HG02884 (cell line): ENCODE measurements at regions not wholly inside any gene's neighbourhood (a gene's known extent, or its start where the extent isn't known, plus 50 kb on each side); places are given as distances from the start of the nearest gene placed in this dataset.
"Not testable (repeated sequence)": the region's sequence is repeated elsewhere in the genome, so short reads cannot be mapped to it uniquely, and the experiment has no call there.

Experiments
- ATAC-seq: cut with Tn5 transposase; IDR thresholded peaks from one replicate; pipeline ENCODE4 v1.9.1; 2021; ENCODE audit warnings: mild to moderate bottlenecking, moderate library complexity; ENCODE audit not compliant: unreplicated experiment

DNA sequence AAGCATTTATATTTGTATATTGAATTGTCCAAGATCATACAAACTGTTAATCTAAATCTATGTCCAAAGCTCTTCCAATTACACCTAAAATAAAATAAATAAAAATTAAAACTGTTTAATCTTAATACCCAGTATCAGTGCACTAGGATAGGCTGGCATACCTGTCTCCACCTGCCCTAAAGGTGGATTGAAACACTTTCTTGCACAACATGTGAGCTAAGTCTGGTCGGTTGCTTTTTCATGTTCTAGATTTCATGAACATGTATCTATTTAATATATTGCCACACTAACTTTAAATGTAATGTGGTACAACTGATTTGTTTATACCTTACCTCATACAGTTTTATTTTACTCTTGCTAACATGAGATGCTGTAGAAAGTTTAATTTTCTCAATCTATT, 193.0 kb downstream of the VGLL3 start:
- ATAC-seq: no peak

DNA sequence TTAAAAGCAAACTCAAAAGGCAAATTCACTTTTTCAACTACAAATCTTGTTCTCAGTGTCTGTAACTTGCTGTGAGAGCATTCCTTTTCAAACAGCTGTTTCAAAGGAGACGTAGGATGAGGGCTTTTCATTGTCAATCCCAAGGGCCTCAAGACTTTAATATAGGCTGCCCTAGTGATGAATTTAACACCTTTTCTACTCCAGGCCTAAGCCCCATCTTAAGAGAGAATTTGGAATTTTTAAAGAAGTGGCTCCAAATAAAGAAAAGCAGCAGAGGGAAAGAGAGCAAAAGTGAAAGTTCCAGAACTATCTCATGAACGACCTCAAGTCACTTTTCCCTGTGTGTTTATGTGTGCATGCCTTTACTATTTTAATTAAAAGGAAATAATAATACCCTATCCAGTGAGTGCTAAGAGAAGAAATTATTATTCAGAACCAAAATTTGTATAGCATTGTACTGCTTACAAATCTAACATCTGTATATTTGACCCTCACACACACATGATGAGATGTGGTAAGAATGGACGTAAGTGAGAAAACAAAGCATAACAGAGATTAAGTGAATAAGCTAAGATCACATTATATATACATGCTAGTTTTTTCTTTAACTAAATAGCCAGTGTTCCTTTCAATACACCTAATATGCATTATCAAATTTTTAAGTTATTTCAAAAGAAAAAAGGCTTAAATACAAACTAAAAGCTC, 196.4 kb downstream of the VGLL3 start:
- no peak for ATAC-seq

DNA sequence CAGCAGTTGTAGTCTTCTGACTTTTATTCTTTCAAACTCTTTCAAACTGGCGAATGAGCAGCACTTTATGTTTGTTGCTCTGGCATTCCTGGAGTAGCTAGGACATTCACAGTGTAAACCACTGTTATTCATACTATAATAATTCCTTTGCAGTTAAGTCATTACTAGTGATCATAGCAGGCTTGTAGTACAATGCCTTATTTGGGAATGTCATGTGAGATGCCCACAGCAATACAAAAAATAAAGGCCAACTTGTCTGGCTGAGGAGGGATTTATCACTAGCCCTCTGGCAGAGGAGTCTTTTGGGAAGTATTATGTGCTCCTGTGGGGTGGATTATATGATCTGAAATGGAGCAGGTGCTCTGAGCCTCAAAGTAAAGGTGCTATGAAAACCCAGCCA, 197.2 kb downstream of the VGLL3 start:
- ATAC-seq: no peak

DNA sequence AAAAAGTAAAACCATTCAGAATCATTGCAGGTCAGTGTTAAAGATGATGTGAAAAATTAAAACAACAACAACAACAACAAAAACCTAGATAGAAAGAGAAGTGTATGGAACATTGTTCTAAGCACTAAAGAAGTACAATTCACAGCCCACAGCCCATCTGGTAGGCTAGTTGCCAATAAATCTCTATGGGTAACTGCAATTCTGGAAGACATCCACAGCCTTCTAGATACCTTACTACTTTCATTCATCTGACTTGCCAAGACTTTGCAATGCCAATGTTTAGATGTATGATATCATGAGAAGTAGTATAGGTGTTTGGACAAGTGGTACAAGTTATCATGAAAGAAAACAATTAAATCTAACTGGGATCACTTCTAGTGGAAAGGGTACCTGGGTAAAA, 198.6 kb downstream of the VGLL3 start:
- ATAC-seq: no peak

DNA sequence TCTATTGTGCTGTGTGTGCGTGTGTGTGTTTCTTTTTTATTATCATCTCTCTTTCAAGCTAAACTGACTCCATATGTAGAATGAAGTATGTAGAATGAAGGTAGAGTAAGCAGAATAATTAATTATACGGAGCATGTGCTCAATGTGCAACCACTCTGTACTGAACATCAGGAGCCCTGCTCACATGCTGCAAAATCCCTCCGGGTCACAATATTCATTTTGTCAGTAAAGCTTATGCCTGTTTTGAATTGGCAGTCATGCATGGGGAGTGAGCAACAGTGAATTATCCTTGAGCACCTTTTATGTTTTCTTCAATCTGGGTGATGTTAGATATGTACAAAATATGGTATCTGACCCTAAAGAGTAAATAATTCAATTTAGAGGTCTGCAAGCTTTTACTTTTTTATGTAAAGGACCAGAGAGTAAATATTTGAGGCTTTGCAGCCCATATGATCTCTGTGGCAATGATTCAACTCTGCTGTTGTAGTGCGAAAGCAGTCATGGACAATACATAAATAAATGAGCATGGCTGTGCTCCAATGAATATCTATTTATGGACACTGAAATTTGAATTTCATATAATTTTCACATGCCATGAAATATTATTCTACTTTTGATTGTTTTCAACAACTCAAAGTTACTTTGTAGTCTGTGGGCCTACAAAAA, 199.9 kb downstream of the VGLL3 start:
- ATAC-seq: no peak

DNA sequence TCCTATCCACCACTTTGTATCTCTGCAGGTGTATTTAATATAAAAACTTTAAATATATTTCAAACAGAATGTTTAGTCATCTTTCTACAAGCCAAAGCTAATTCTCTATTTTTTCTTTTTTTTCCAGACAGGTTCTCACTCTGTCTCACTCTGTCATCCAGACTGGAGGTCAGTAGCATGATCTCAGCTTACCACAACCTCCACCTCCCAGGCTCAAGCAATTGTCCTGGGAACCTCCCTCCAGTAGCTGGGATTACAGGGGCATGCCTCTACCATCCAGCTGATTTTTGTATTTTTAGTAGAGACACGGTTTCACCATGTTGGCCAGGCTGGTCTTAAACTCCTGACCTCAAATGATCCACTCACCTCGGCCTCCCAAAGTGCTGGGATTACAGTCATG, 202.6 kb downstream of the VGLL3 start:
- no peak for ATAC-seq

DNA sequence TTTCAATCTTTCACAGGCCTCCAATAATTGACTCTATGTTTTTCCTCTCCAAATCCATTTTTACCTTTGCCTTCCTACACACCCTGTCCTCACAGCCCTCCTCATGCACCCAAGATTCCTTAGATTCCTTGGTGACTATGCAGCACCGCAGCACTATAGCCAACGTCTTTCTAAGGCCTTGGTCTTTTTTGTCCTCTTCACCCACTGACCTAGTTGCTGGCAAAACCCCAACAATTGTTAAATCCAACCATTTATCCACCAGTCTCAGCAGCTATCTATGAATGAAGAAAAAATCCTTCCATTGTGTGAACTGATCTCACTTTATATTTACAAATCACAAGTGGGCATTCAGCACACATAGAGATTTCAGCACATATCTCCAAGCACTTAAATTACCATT, 203.9 kb downstream of the VGLL3 start:
- ATAC-seq: no peak

DNA sequence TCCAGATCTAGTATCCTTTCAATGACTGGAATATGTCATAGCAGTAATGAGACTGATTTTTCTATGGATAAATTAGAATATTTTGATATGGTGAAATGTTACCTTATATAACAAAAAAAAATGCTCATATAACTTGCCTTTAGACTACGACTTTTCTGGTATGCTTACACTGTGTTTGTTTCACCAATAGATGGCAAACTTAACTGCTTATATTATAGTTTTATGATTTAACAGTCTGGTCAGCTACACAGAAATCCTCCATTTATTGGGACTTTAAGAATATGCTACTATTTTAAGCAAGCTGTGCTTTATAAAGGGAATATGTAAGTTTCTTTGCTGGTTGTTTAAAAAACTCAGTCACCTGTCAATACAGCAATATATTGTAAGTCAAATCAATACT, 205.6 kb downstream of the VGLL3 start:
- no peak for ATAC-seq

DNA sequence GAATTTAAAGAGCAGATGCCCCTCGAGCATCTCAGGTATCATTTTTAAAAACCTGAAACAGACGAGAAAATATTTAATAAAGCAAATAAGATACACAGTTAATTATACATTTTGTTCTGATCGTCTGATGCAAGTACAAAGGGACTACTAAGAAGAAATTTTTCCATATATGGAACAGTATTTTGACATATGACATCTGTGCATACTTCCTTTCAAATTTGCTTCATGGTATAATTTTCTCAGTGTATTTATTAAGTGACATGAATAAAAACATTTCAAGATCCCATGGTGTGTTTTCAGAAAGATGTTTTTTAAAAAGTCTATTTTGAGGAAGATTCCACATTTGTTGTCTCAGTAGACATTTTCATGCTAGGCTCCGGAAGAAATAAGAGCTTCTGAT, 208.1 kb downstream of the VGLL3 start:
- ATAC-seq: no peak

DNA sequence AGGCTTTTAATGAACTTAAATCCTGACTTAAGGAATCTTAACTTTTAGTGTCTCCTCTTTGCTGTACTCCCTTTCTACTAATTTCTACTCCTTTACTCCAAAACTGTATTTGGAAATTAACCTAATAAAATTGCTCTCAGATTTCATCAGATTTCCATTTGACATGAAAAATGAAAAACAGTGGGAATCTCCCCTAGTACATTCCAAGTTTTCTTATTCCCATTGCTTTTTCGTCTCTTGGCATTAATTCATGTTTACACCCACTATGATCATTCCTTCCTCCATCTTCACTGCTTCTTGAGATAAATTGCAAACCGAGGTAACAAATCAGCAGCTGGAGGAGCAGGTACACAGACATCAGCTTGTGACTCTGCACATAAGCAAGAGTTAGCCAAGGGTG, 208.7 kb downstream of the VGLL3 start:
- ATAC-seq: no peak

DNA sequence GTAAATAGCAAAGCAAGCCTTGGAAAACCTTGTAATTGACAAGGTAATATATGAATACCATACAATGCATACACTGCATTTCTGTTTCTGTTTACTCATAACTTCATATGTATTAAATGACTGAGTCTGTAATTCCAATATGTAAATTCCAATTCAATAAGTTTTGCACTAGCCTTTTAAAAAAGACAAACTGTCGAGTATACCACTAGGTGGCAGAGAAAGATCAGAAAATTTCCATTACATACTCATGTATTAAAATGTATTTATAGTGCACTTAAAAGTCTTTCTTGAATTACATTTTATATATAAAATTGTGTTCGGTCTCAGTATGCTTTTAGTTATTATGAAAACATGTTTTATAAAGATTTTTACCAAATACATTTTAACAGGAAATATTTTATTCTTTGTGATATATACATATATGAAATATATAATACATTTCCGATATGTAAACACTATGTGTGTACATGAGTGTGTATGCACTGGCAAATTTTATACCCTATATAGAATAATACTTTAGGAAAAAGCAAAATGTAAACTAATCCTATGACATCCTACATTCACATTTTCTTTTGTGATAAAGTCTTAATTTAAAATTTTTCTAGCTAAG, 216.8 kb downstream of the VGLL3 start:
- ATAC-seq: peak; percentile 54

DNA sequence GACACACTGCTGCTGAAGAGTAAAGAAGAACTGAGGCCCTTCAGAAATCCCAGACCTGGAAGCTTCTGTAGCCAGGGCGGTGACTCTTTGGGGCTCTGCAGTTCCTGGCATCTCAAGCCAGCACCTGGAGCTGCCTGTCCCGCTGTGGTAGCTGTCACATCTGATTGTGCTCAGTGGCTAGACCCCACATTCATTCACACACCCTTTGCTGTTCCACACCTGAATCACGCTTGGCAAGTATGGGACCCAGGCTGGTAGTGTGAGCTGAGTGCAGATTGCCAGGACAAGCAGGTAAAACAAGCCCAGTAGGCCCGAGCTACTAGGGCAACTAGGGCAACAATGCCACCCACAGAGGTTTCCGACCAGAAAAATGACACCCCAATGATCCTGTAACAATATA, 218.2 kb downstream of the VGLL3 start:
- no peak for ATAC-seq

DNA sequence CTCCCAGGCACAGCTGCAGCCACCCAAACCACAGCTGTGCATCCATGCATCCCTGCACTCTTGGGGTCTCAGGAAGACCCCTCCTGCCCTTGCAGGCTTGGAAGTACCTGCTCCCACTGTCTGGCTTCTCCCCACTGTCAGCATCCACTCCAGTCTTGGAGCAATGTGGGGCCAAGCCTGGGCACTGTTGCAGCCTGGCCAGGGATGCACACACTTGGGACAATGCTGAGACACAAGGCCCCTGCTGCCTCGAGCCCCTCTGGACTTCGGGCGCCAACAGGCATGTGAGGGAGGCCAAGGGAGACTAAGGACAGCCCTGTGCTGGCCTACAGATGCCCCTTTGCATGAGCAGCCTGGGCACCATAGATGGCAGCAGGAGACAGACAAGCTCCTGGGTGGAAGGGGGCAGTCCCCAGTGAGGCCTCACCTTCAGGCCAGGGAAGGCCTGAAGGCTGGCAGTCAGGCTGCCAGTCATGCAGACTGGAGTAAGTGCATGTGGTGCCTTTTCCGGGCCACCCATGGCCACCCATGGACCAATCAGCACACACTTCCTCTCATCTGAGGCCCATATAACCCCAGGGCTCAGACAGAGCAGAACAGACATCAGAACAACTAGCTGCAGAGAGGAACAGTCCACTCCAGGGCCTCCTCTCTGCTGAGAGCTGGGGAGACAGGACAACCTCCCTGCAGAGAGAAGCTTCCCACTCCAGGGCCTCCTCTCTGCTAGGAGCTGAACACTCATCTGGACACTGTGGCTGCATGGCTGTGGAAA, 219.0 kb downstream of the VGLL3 start:
- ATAC-seq: no peak

DNA sequence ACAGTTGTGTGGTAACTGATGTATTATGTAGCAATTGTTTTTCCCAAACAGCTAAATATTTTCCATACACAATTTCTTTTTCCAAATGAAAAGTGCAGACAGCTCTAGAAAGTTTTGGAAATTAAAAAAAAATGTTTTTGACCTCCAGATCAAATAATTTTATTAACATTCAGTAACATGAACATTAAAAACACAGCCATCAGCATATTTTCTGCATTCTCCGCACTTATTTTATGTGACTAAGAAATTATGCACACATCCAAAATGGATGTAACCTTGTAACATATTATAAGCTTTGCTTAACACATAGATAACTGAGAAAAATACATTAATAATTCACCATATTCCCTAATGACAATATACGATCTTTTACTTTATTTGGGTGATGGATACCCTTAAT, 224.6 kb downstream of the VGLL3 start:
- no peak for ATAC-seq

DNA sequence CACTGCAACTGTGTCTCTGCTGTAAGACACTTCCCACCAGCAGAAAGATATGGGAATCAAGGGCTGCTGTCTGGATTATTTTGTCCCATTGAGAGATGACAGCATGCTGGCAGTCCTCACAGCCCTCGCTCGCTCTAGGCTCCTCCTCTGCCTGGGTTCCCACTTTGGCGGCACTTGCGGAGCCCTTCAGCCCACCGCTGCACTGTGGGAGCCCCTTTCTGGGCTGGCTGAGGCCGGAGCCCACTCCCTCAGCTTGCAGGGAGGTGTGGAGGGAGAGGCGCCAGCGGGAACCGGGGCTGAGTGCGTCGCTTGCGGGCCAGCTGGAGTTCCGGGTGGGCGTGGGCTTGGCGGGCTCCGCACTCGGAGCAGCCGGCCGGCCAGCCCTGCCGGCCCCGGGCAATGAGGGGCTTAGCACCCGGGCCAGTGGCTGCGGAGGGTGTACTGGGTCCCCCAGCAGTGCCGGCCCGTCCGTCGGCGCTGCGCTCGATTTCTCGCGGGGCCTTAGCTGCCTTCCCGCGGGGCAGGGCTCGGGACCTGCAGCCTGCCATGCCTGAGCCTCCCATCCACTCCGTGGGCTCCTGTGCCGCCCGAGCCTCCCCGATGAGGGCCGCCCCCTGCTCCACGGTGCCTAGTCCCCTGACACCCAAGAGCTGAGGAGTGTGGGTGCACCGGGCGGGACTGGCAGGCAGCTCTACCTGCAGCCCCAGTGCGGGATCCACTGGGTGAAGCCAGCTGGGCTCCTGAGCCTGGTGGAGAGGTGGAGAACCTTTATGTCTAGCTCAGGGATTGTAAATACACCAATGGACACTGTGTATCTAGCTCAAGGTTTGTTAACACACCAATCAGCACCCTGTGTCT, 233.4 kb downstream of the VGLL3 start:
- ATAC-seq: not testable (repeated sequence)

DNA sequence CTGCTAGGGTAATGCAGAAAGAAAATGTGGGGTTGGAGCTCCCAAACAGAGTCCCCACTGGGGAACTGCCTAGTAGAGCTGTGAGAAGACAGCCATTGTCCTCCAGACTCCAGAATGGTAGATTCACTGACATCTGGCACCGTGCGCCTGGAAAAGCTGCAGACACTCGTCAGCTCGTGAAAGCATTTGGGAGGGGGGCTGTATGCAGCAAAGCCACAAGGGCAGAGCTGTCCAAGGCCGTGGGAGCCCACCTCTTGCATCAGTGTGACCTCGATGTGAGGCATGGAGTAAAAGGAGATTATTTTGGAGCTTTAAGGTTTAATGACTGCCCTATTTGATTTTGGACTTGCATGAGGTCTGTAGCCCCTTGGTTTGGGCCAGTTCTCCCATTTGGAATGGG, 242.9 kb downstream of the VGLL3 start:
- ATAC-seq: no peak

DNA sequence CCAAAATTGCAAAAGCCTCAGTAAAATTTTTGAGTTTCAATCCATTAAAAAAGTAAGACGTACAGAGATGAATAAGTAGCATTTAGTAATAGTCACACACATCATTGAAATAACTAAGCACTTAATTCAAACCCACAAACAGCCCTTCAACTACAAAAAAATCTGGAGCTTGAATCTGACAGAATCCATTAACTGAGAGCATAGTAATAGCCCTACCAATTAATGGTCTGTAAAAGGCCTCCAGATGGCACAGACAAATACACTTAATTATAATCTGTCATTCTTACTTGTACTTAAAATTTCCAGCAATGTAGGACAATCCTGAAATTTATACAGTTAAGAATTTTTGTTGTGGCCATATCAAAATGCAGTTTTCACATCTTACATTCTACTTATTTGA, 246.9 kb downstream of the VGLL3 start:
- ATAC-seq: no peak

DNA sequence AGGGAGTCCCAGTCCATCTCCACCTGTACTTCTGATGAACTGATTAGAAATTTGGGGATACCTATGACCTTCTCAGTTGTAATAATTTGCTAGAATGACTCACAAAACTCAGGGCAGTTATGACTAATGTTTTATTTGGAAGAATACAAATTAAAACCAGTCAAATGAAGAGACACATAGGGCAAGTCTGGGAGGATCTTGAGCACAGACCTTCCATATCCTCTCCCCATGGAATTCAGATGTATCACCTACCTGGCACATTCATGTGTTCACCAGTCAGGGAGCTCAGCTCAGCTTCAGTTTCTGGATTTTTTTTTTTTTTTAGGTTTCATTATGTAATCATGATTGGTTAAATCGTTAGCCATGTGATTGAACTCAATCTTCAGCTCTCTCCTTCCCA, 247.7 kb downstream of the VGLL3 start:
- ATAC-seq: no peak

DNA sequence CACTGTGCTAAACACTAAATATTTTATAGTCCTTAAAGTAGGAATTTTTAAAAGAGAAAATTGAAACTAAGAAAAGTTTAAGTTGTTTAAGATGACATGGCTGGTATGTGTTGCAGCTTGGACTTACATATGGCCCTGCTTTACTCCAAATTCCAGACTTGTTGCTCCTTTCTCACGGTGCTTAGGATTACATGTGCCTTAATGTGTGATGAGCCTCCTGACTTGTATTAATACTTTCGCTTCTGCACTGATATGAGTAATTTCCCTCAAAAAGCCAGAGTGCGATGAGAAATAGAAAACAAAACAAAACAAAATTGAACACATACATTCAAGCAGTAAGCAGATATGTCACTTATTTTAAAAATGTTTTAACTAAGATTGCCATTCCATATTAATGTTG, 250.2 kb downstream of the VGLL3 start:
- peak; percentile 45 for ATAC-seq

DNA sequence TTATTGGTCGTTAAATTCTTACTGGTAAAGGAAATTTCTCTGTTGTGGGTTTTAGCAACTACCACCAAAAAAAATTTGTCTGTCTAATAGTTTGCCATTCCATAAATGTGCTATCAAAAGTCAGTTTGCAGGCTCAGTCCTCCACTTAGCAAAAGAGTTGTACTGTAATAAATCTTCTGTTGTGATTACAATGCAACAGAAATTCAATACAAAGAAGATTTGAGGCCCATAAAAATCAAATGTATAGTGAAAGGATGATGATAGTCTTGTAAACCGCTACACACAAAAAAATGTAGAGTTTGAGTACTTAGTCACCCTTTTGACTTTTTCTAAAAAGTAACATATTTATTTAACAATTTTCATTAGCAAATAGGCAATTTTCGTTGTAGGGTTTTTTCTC, 251.7 kb downstream of the VGLL3 start:
- ATAC-seq: no peak

DNA sequence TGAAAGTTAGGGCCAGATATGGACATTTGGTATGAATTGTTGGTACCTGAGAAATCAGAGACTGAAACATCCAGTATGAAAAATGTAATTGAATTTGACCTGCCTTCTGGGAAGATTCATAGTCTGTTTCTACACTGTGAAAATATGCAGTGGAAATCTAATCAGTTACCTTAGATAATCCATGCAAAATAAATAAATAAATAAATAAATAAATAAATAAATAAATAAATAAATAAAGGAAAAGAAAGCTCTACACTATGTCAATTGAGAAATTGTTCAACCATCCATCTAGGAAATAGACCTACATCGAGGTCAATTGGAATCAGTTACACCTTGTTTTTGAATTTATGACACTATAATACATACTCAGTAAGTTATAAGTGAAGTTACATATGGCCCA, 252.3 kb downstream of the VGLL3 start:
- ATAC-seq: no peak
